ENCODE measurements at regions not wholly inside any gene's neighbourhood (a gene's known extent, or its start where the extent isn't known, plus 50 kb on each side); places are given as distances from the start of the nearest gene placed in this dataset.

DNA sequence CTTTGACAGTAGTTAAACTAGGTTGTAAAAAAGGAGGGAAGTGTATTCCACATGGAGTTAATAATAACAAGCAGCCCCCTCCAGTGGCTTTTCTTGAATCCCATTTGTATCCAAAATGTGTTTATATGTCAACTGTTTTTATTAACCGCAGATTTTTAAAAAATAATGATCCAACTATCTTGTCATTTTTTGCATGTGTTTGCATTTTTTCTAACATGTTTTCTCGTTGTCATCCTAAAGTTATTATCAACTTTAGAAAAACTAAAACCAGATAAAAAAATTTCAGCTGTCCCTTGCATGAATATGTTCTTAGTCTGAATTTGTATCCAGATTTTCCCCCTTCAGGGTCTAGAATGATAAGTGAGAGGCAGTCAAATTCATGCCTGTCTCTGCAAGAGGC, 1063.3 kb downstream of the BCL11A start:
- H3K27me3 Mint-ChIP-seq = peaks cover 3% of the 10 kb centered on the region
- ChIA-PET CTCF (no interaction called here), POLR2A (no interaction called here)
- H3K27ac ChIP-seq (ENCODE audit: low read length in 2 of 2) = no peak overlapping the region
- no peaks in the 10 kb centered on the region for H3K36me3 ChIP-seq (replicated peaks in 1 of 2; ENCODE audit: control extremely low read depth in 1 of 2, control insufficient read depth in 1 of 2, extremely low read depth in 1 of 2, insufficient read depth in 2 of 2, low read length in 1 of 2)
- peaks cover 0 to 9% (median 3%) of the 10 kb centered on the region in 3 donors for H3K9me3 ChIP-seq (ENCODE audit: control extremely low read depth in 1 of 3, control insufficient read depth in 2 of 3, insufficient read depth in 1 of 3, low read length in 2 of 3)
- H3K27ac Mint-ChIP-seq = no peak overlapping the region
- no peaks in the 10 kb centered on the region for H3K79me2 ChIP-seq (ENCODE audit: control insufficient read depth, insufficient read depth, low read length)
- ATAC-seq (ENCODE audit: low read depth) (no peak), DNase-seq (no peak)
- intact Hi-C loops (cut with micrococcal nuclease) = no loop called here
- no peaks in the 10 kb centered on the region for H4K20me1 ChIP-seq (ENCODE audit: control insufficient read depth, insufficient read depth, low read length, poor library complexity, severe bottlenecking)
- WGBS (ENCODE audit: insufficient coverage) = no CpG with 5 or more reads among the region's 2 CpGs
- H3K27me3 ChIP-seq (replicated peaks in 1 of 4; ENCODE audit: control extremely low read depth in 1 of 4, control insufficient read depth in 3 of 4, insufficient read depth in 4 of 4, low read length in 3 of 4) = no peaks in the 10 kb centered on the region
- H3K4me1 ChIP-seq (ENCODE audit: control insufficient read depth in 2 of 2, insufficient read depth in 2 of 2, low read length in 2 of 2) = no peaks in the 10 kb centered on the region
- no peaks in the 10 kb centered on the region for H3K4me1 Mint-ChIP-seq
- H3K9ac ChIP-seq (ENCODE audit: low read length) = no peak overlapping the region
- no peak overlapping the region for H2AFZ ChIP-seq (ENCODE audit: insufficient read depth, low read depth, low read length, poor library complexity, severe bottlenecking)
- H3K9me3 Mint-ChIP-seq (ENCODE audit: insufficient read depth) = peaks cover 4% of the 10 kb centered on the region
- no peak overlapping the region for H3K4me3 Mint-ChIP-seq
- TF ChIP-seq EZH2 (IDR thresholded peaks at IDR 0.05; ENCODE audit: borderline replicate concordance, insufficient read depth, low read depth, low read length, poor library complexity, severe bottlenecking) = no peak
- TF ChIP-seq, protein P1, sequence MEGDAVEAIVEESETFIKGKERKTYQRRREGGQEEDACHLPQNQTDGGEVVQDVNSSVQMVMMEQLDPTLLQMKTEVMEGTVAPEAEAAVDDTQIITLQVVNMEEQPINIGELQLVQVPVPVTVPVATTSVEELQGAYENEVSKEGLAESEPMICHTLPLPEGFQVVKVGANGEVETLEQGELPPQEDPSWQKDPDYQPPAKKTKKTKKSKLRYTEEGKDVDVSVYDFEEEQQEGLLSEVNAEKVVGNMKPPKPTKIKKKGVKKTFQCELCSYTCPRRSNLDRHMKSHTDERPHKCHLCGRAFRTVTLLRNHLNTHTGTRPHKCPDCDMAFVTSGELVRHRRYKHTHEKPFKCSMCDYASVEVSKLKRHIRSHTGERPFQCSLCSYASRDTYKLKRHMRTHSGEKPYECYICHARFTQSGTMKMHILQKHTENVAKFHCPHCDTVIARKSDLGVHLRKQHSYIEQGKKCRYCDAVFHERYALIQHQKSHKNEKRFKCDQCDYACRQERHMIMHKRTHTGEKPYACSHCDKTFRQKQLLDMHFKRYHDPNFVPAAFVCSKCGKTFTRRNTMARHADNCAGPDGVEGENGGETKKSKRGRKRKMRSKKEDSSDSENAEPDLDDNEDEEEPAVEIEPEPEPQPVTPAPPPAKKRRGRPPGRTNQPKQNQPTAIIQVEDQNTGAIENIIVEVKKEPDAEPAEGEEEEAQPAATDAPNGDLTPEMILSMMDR (IDR thresholded peaks at IDR 0.05) = no peak
- H3K4me2 ChIP-seq (replicated peaks; ENCODE audit: low read depth, low read length, poor library complexity, severe bottlenecking) = no peak overlapping the region
- no peak overlapping the region for H3K4me3 ChIP-seq (ENCODE audit: control extremely low read depth in 1 of 5, extremely low read depth in 1 of 5, insufficient read depth in 1 of 5, low read depth in 2 of 5, low read length in 4 of 5)

GRCh38 chr2:59484673-59485072, 1068.8 kb downstream of the BCL11A start:
- Histone ChIP-seq H2AFZ (ENCODE audit: insufficient read depth, low read depth, low read length, poor library complexity, severe bottlenecking) (no peak overlapping the region), H3K9me3 (ENCODE audit: control extremely low read depth in 1 of 3, control insufficient read depth in 2 of 3, insufficient read depth in 1 of 3, low read length in 2 of 3) (peaks cover 0 to 3% (median 0%) of the 10 kb centered on the region in 3 donors), H3K79me2 (ENCODE audit: control insufficient read depth, insufficient read depth, low read length) (no peaks in the 10 kb centered on the region), H3K9ac (ENCODE audit: low read length) (no peak overlapping the region), H3K4me2 (replicated peaks; ENCODE audit: low read depth, low read length, poor library complexity, severe bottlenecking) (no peak overlapping the region), H3K4me3 (ENCODE audit: control extremely low read depth in 1 of 5, extremely low read depth in 1 of 5, insufficient read depth in 1 of 5, low read depth in 2 of 5, low read length in 4 of 5) (no peak overlapping the region), H3K27ac (ENCODE audit: low read length in 2 of 2) (no peak overlapping the region), H3K4me1 (ENCODE audit: control insufficient read depth in 2 of 2, insufficient read depth in 2 of 2, low read length in 2 of 2) (no peaks in the 10 kb centered on the region), H3K36me3 (replicated peaks in 1 of 2; ENCODE audit: control extremely low read depth in 1 of 2, control insufficient read depth in 1 of 2, extremely low read depth in 1 of 2, insufficient read depth in 2 of 2, low read length in 1 of 2) (no peaks in the 10 kb centered on the region), H3K27me3 (replicated peaks in 1 of 4; ENCODE audit: control extremely low read depth in 1 of 4, control insufficient read depth in 3 of 4, insufficient read depth in 4 of 4, low read length in 3 of 4) (no peaks in the 10 kb centered on the region), H4K20me1 (ENCODE audit: control insufficient read depth, insufficient read depth, low read length, poor library complexity, severe bottlenecking) (no peaks in the 10 kb centered on the region)
- ATAC-seq (ENCODE audit: low read depth) (no peak), DNase-seq (no peak)
- Mint-ChIP-seq H3K4me3 (no peak overlapping the region), H3K27ac (no peak overlapping the region), H3K27me3 (no peaks in the 10 kb centered on the region), H3K9me3 (ENCODE audit: insufficient read depth) (peaks cover 4% of the 10 kb centered on the region), H3K4me1 (no peaks in the 10 kb centered on the region)
- WGBS (ENCODE audit: insufficient coverage) = no CpG with 5 or more reads among the region's 3 CpGs
- POLR2A ChIA-PET = no interaction called here
- CTCF ChIA-PET = no interaction called here
- intact Hi-C loops (cut with micrococcal nuclease) = no loop called here
- TF ChIP-seq EZH2 (IDR thresholded peaks at IDR 0.05; ENCODE audit: borderline replicate concordance, insufficient read depth, low read depth, low read length, poor library complexity, severe bottlenecking) = no peak
- TF ChIP-seq, protein P1 (IDR thresholded peaks at IDR 0.05) = no peak
